Astrocyte (in vitro differentiated cells and primary cell): ENCODE measurements at regions not wholly inside any gene's neighbourhood (a gene's known extent, or its start where the extent isn't known, plus 50 kb on each side); places are given as distances from the start of the nearest gene placed in this dataset.
"Not testable (repeated sequence)": the region's sequence is repeated elsewhere in the genome, so short reads cannot be mapped to it uniquely, and the experiment has no call there.

ENCODE experiments used
- EZH2 ChIP-seq: IDR thresholded peaks from 2 replicates; pipeline ENCODE4 v1.6.1; 2012; ENCODE audit warnings: mild to moderate bottlenecking, low read length, inconsistent platforms; ENCODE audit not compliant: insufficient read depth
- TF ChIP-seq, protein P1 (sequence below): IDR thresholded peaks from 2 replicates; pipeline ENCODE4 v1.5.1; 2011; ENCODE audit warnings: low read depth, mild to moderate bottlenecking, inconsistent platforms, low read length, moderate library complexity; ENCODE audit not compliant: insufficient read depth

DNA sequence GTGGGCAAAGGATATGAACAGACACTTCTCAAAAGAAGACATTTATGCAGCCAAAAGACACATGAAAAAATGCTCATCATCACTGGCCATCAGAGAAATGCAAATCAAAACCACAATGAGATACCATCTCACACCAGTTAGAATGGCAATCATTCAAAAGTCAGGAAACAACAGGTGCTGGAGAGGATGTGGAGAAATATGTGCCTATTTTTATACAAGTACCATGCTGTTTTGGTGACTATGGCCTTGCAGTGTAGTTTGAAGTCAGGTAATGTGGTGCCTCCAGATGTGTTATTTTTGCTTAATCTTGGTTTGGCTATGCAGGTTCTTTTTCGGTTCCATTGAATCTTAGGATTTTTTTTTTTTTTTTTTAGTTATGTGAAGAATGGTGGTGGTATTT, 387.7 kb upstream of the ST8SIA4 start:
- TF ChIP-seq, protein P1, sequence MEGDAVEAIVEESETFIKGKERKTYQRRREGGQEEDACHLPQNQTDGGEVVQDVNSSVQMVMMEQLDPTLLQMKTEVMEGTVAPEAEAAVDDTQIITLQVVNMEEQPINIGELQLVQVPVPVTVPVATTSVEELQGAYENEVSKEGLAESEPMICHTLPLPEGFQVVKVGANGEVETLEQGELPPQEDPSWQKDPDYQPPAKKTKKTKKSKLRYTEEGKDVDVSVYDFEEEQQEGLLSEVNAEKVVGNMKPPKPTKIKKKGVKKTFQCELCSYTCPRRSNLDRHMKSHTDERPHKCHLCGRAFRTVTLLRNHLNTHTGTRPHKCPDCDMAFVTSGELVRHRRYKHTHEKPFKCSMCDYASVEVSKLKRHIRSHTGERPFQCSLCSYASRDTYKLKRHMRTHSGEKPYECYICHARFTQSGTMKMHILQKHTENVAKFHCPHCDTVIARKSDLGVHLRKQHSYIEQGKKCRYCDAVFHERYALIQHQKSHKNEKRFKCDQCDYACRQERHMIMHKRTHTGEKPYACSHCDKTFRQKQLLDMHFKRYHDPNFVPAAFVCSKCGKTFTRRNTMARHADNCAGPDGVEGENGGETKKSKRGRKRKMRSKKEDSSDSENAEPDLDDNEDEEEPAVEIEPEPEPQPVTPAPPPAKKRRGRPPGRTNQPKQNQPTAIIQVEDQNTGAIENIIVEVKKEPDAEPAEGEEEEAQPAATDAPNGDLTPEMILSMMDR, result not testable (repeated sequence)
- not testable (repeated sequence) for TF ChIP-seq EZH2
